Choroid plexus epithelial cell (primary cell): ENCODE measurements at regions not wholly inside any gene's neighbourhood (a gene's known extent, or its start where the extent isn't known, plus 50 kb on each side); places are given as distances from the start of the nearest gene placed in this dataset.

Experiments
- DNase-seq: peaks from one replicate; pipeline ENCODE4 v3.0.0-alpha.2; 2010; ENCODE audit warnings: low read depth
- H3K4me3 ChIP-seq: 2 replicates; pipeline ENCODE4 v1.5.1; 2011; ENCODE audit warnings: low read depth, mild to moderate bottlenecking, control low read depth, low read length, moderate library complexity
- CTCF ChIP-seq: conservative IDR thresholded peaks from 2 replicates; pipeline ENCODE4 v1.5.1; 2011; ENCODE audit warnings: low read depth, mild to moderate bottlenecking, control low read depth, inconsistent platforms, low read length, moderate library complexity

DNA sequence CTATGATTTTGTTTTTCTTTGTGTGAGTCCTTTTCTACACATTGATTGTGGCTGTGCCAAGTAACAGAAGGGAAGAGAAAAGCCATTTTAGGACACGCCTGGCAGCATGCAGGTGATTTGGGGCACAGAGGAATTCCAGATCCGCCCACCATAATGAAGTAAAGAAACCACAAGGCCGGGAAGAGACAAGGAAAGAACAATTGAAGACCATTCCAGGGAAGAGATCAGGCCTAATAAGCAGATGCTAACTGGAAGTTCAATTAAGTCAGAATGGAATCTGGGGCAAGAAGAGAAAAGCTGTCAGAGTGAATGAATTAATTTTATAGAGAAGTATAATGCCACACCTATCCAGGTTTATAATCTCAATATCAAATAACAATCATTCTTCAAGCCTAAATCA, 110.2 kb upstream of the ISL1 start:
- no peak for DNase-seq
- no peak overlapping the region for H3K4me3 ChIP-seq
- TF ChIP-seq CTCF: no peak

GRCh38 chr5:51273871-51274270, 109.4 kb upstream of the ISL1 start:
- no peak for DNase-seq
- no peak for TF ChIP-seq CTCF
- H3K4me3 ChIP-seq: no peak overlapping the region

DNA sequence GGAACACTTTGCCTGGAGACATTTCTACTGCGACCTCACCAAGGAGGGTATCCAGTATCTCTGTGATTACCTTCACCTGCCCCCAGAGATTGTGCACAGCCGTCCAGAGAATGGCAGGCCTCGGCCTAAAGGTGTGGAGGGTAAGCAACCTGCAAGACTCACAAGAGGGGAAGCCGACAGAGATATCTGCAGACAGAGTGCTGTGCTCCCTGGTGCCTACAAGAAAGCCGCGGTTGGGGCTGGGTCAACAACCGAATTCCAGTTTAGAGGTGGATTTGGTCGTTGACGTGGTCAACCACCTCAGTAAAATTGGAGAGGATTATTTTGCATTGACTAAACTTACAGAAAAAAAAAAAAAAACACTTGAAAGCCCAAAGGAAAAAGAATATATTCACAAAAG, 107.8 kb upstream of the ISL1 start:
- no peak for TF ChIP-seq CTCF
- H3K4me3 ChIP-seq: no peak overlapping the region

DNA sequence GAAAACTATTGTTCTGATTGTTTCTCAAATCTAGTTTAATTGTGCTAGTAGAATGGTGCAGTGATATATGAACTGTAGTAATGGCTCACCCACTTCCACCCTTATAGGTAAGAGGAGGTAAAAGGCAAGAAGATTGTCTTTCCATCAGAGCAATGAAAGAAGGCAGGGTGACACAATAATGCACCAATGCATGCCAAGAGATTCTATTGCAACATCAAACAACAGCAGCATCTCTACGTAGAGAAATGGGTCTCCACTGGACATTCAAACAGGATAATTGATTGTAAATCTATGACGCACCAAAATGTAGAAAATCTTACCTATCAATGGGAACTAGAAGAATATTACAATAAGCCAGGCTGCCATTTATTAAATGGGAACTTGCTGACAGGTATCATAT, 107.0 kb upstream of the ISL1 start:
- no peak for DNase-seq
- H3K4me3 ChIP-seq: no peak overlapping the region
- TF ChIP-seq CTCF: no peak

More for the DNA sequence above, 107.8 kb upstream of the ISL1 start:
- DNase-seq: no peak

DNA sequence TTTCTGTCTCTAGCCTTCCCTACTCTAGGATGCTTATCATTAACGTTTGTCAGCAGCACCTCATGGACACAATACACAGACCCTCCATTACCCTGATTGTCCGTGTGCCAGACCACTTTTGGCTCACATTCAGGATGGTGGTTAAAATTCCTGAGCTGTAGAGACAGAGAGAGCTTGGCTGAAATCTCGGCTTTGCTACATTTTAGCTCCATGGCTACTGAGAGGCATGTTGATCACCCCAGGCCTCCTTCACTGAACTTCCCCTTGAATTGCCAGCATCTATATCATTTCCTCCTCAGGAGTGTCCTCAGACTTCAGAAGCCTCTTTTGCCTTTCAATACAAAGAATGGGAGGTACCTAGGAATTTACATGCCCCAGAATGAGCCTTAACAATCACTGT, 104.7 kb upstream of the ISL1 start:
- no peak for TF ChIP-seq CTCF
- no peak for DNase-seq
- no peak overlapping the region for H3K4me3 ChIP-seq

DNA sequence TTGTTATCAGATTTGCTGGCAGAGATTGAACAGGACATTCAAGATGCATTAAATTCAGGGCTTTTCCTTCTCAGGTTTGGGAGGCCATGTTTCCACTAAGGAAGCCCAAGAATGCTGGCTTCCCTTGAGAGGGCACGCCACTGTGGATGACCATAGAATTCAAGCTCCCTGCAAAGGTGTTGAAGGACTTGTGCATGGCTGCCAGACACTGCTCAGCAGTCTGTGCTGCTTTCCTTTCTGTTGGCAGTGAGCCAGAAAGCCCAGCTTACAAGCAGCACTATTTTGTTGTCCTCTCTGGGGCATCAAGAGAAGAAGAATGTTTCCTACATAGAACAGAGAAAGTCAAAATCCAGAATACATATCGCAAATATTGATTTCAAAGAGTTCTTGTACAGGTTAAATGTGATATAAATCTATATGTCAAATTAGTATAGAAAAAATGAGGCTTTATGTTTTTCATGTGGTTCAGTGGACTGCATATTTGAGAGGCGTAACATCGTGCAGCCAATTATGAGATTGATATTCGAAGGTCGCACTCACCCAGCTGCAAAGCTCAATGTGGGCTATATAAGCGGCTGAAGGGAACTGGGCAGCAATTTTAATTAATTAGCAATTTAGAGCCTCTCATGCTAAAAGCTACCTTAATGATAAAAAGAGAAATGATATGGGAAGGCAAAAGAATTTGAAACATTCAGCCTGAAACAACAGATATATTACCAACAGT, 103.1 kb upstream of the ISL1 start:
- no peak for TF ChIP-seq CTCF

DNA sequence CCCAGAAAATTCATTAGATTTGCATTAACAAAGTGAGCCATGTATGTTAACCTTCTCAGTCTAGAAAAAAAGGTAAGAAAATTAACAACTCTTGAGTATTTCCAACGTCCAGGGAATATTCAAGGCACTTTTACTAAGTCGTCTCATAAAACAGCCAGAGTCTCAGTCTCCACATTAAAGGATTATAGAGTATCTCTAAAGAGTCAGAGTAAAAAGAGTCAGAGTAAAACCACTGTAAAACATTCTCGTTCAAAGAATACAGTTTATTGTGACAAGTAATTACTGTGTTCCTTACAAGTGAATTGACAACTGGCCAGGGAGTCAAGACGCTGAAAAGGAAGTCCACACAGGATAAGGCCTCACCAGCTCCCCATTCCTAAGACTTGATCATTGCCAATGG, 97.2 kb upstream of the ISL1 start:
- no peak for DNase-seq
- TF ChIP-seq CTCF: no peak
- H3K4me3 ChIP-seq: no peak overlapping the region

More for the DNA sequence above, 103.1 kb upstream of the ISL1 start:
- no peak for DNase-seq
- H3K4me3 ChIP-seq: no peak overlapping the region
